ENCODE measurements at regions not wholly inside any gene's neighbourhood (a gene's known extent, or its start where the extent isn't known, plus 50 kb on each side); places are given as distances from the start of the nearest gene placed in this dataset.

GRCh38 chr22:48592488-48592887 is 1235.2 kb downstream of the BRD1 start:
- DNase-seq (ENCODE audit: low read depth): no peak

GRCh38 chr22:48592066-48592345 is 1235.7 kb downstream of the BRD1 start:
- DNase-seq (ENCODE audit: low read depth): no peak

GRCh38 chr22:48591286-48592065 is 1236.2 kb downstream of the BRD1 start:
- no peak for DNase-seq (ENCODE audit: low read depth)

GRCh38 chr22:48589901-48590300 is 1237.8 kb downstream of the BRD1 start:
- no peak for DNase-seq (ENCODE audit: low read depth)

DNA sequence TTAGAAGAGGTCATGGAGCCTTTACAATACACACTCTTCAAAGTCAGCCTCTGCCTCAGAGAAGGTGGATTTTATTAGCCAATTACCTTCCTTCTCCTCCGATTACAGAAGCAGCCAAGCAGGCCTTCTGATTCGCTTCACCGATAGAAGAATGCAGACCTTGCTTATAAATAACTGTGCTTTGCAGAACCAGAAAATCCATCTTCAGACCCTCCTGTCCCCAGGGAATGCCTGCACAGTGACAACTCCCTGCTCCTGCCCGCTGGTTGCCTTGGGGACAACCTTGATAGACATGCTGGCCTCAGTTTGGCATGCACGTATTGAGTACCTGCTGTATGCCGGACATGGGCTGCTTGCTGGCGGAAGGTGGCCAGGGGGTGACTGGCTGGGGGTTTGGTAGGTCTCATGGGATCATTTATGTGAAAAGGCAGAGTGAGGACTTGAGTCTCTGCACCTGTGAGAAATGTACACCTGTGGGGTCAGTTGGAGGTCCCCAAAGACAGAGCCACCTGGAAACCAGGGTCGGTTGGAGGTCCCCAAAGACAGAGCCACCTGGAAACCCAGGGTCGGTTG is 1238.7 kb downstream of the BRD1 start:
- DNase-seq (ENCODE audit: low read depth): no peak

DNA sequence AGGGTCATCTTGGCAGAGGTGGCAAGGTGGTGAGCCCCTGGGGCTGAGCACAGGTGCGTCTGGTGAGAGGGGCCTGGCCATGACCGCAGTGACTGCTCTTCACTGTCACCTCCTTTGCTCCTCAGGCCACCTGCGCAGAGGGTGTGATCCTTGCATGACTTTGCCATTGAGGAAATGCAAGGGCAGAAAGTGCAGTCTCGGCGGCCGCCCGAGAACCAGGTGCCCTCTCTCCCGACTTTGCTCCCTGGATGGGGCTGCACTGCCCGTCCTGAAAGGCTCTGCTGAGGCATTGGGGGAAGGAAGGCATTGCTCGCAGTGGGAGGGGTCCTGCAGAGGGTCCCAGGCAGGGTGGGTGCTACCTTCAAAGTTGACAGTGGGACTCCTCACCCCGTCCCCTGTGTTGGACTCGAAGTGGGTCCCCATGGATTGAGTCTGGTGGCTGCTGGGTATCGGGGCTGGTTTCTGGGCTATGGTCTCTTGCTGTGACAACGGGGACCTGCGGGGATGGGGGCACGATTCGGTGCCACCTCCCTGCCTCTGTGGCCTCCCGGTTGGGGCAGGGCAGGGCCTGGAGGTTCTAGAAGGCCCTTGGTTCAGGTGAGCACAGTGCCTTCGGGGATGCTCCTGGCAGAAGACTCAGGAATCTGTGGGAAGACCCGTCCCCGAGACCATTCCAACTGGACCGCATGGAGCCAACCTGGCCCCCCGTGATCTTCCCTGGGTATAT is 1239.4 kb downstream of the BRD1 start:
- no peak for DNase-seq (ENCODE audit: low read depth)

DNA sequence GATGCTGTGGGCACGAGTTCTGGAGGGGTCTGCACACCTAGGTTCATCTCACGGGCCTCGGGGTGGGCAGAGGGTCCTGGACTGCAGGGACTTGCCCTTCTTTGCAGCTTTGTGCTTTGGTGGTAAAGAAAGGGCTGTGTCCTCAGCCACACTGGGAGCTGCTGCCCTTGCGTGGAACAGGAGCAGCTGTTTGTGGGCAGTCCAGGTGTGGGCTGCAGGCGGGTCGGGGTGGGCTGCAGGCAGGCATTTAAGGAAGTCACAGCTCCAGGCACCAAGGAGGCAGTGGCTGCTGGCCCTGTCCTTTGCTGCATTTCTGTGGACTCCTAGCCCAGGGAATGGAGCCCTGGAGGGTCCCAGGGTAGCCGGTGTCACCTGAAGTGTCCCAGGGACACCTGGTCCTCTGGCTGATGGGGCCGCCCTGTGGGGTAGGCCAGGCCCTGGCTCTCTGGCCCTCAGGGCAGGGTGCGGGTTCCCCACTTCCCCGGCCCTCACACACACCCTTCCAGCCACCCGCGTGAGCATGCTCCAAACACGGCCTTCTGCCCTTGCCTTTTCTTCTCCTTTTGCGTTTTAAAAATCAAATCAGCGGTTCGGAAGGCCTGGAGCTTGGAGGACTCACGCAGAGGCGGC is 1240.3 kb downstream of the BRD1 start:
- DNase-seq (ENCODE audit: low read depth): no peak

DNA sequence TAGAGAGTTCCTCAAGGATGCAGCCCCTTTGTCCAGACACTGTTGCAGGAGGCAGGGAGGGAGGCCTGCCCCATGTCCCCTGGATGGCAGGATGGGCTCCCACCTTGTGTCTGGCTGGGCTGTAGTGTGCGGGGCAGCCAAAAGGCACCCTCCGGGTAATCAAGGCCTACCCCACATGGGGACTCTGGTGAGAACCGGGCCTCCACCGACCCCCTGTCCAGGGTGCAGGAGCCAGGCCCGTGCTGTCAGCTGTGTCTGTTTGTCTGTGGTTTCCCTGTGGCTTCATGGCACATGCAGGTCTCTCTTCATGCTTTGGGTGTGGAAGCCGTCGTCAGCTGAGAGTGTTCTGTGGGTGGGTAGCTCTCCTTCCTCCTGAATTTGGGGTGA is 1240.9 kb downstream of the BRD1 start:
- no peak for DNase-seq (ENCODE audit: low read depth)

DNA sequence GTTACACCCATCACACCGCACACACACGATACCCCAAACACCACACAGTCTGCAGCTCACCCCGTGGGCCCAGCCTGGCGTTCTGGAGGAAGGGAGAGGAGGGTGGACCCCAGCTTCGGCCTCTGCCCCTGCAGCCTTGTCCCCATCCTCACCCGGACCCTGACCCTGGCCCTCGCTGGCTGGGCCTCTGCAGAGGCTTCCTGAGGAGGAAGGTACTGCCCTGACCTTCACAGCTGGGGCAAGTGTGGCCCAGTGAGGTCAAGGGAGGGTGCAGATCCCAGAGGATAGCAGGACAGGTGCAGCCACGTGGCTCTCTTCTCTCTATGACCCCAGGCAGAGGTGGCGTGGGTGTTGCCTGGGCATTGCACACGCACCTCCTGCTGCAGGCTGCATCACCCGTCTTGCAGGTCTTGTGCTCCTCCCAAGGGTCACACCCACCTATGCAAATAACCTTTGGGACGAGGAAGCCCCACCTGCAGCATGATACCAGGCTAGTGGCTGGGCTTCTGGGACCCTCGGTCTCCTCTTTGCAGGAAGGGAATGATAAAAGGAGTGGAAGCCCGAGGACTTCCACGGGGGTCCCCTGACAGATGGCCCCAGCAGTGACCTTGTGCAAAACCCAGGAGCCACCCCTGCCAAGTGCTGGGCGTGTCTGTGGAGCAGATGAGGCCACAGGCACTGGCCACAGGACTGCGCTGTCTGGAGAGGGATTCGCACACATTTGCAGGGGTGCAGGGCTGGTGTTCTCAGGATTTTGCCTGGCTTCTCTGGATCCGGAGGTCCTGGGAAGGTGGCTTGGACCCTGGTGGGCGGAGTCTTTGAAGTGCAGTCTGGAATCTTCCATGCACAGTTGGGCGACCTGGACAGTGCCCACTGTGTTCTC is 1241.5 kb downstream of the BRD1 start:
- DNase-seq (ENCODE audit: low read depth): no peak

DNA sequence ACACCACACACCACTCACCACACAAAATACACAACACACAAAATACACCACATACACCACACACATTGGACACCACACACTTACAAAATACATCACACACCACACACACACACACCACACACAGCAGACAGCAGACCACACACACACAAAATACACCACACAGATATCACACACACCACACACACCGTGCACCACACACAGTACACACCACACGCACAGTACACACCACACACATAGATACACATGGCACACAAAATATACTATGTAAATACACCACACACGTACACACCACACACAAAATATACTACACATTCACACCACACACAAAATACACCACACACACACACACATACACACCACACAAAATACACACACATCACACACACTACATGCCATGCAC is 1243.5 kb downstream of the BRD1 start:
- no peak for DNase-seq (ENCODE audit: low read depth)

DNA sequence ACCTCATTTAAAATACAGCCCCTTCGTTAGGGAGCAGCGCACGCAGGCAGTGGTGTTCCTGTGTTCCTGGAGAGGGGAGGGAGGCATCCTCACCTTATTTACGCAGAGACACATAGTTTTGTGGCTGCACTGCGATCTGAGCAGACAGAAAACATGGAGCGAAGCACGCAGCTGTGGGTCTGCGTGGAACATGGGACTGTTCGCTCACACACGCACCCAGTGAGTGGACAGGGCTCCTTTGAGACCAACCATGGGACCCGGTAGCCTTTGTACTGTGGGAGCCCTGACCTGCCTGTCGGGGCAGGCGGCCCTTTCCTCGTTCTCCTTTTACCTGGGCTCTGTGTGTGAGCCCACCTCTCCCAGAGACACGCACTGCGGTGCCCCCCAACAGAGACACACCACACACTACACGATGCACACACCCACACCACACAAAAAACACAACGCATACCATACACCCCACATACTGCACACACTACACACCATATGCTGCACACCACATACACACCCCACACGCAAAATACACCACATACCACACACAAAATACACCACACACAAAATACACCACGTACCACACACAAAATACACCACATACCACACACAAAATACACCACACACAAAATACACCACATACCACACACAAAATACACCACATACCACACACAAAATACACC is 1245.7 kb downstream of the BRD1 start:
- no peak for DNase-seq (ENCODE audit: low read depth)

DNA sequence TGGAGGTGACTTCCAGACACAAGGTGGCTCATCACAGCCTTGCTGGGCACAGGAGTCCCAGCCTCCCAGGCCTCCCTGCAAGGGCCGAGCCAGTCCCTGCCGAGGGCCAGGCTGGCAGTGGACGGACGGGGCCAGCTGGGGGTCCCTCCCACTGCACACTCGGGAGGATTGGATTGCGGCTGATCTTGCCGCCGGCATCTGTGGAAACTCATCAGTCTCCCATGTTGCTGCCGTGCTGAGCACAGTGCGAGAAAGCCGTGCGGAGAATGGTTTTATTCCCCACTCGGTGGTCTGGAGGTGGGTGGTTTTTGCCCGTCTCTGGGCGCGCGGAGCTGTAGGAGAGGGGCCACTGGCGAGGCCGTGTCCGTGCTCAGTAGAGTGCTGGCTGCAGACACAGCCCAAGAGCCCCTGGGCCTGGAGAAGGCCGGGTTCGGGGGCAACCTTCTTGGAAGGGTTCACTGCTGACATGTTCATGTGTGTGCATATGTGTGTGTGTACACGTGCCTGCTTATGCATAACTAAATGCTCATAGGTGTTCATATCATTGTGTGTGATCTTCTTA is 1246.4 kb downstream of the BRD1 start:
- DNase-seq (ENCODE audit: low read depth): no peak

GRCh38 chr22:48580481-48580970 is 1247.1 kb downstream of the BRD1 start:
- DNase-seq (ENCODE audit: low read depth): no peak

- no peak for DNase-seq (ENCODE audit: low read depth)
Measured at GRCh38 chr22:48579928-48580309, 1247.8 kb downstream of the BRD1 start.

- DNase-seq (ENCODE audit: low read depth): no peak
Measured at GRCh38 chr22:48579043-48579927, 1248.4 kb downstream of the BRD1 start.

DNA sequence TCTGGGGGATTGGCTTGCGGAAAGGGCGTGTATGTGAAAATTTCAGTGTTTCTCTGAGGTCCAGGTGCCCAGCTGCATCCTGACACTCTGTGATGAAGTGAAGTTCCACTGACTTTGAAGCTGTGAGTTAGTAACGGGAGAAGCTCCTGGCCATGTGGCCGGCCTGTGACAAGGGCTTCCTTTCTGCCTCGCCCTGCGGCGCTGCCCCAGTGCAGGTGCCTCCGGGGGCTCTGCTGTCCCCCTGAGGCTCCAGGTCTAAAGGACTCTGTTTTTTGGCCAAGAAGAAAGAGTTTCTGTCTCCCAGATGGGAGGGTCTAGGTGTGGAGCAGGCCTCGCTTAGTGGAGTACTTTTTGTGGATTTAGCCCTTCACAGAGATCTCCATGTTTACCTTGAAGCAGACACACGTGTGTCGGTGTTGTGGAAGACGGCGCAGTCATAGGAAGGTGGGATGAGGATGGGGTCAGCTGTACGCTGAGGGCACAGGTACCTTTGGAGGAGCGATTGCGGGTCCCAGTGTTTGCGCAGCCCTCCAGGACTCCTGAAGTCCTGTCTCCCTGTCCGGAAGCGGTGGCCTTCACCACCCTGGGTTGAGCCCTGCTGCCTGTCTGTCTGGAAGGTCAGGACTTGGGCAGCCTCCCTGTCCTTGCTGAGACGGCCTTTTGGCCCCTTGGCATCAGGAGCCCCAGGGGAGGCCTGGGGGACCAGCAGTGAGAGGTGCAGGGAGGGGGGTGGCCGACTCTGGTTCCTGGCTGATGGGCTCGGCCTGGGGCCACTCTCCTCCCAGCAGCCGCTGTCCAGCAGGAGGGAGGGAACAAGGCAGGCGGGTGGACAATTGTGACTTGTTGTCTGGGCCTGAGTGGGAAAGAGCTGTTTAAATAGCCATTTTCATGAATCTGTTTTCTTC is 1249.3 kb downstream of the BRD1 start:
- no peak for DNase-seq (ENCODE audit: low read depth)

DNA sequence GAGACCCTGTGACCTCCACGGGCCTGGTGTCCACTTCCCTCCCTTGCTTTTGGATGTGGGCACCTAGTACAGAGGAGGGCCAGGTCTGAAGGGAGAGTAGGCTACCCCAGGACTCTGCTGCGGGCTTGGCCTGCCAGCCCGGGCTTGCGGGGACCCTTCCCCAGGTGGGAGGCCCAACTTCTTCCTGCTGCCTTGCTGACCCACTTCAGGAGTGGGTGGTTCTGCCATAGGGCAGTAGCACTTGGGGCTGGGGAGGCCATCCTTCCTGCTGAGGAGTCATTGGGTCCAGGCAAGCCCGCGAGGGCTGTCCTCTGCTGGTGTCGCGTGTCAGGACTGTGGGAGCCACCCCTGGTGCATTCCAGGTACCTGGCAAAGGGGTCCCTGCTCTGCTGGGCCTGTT is 1250.0 kb downstream of the BRD1 start:
- no peak for DNase-seq (ENCODE audit: low read depth)

GRCh38 chr22:48577014-48577690 is 1250.5 kb downstream of the BRD1 start:
- DNase-seq (ENCODE audit: low read depth): no peak

All from non-pigmented ciliary epithelial cell (primary cell).